OCI-LY3 (cell line): ENCODE measurements at regions not wholly inside any gene's neighbourhood (a gene's known extent, or its start where the extent isn't known, plus 50 kb on each side); places are given as distances from the start of the nearest gene placed in this dataset.
"Not testable (repeated sequence)": the region's sequence is repeated elsewhere in the genome, so short reads cannot be mapped to it uniquely, and the experiment has no call there.

ENCODE experiments used
- H2AFZ ChIP-seq: fragments of 200-600, 300-600 bp; shearing (Covaris generic); 2 replicates; pipeline ENCODE4 v1.6.0; 2014; ENCODE audit warnings: antibody characterized with exemption, low read depth, low read length
- H3K27ac ChIP-seq: fragments of 200-600, 300-600 bp; sonication (generic); 2 replicates; pipeline ENCODE4 v1.5.1; 2014; ENCODE audit warnings: mild to moderate bottlenecking, low read length, moderate library complexity, mixed read lengths
- H3K27me3 ChIP-seq: fragments of 200-600, 300-600 bp; sonication (generic); 2 replicates; pipeline ENCODE4 v1.6.1; 2014; ENCODE audit warnings: low read depth, low read length, mixed read lengths
- H3K36me3 ChIP-seq: fragments of 200-600, 300-600 bp; sonication (generic); replicated peaks from 2 replicates; pipeline ENCODE3; 2014; ENCODE audit warnings: low read depth, low read length, mixed read lengths
- H3K4me1 ChIP-seq: fragments of 300-600, 200-600 bp; sonication (generic); 2 replicates; pipeline ENCODE4 v1.6.1; 2014; ENCODE audit warnings: low read length, mixed read lengths
- H3K4me2 ChIP-seq: fragments of 200-600, 300-600 bp; sonication (generic); 2 replicates; pipeline ENCODE4 v1.6.1; 2014; ENCODE audit warnings: low read length, mixed read lengths
- H3K4me3 ChIP-seq: fragments of 300-600, 200-600 bp; sonication (generic); 2 replicates; pipeline ENCODE4 v1.5.1; 2014; ENCODE audit warnings: antibody characterized with exemption, mild to moderate bottlenecking, low read length, moderate library complexity
- H3K79me2 ChIP-seq: fragments of 300-600, 200-600 bp; shearing (Covaris generic); 2 replicates; pipeline ENCODE4 v1.6.1; 2014; ENCODE audit warnings: mild to moderate bottlenecking, low read length, mixed read lengths
- H3K9ac ChIP-seq: fragments of 300-600, 200-600 bp; shearing (Covaris generic); 2 replicates; pipeline ENCODE4 v1.6.0; 2014; ENCODE audit warnings: mild to moderate bottlenecking, low read length, moderate library complexity
- H3K9me3 ChIP-seq: fragments of 200-600, 300-600 bp; shearing (Covaris generic); 2 replicates; pipeline ENCODE4 v1.6.1; 2014; ENCODE audit warnings: low read length, mixed read lengths; ENCODE audit not compliant: insufficient read depth
- H4K20me1 ChIP-seq: fragments of 200-600, 300-600 bp; sonication (generic); 2 replicates; pipeline ENCODE4 v1.6.1; 2016; ENCODE audit warnings: low read length, mixed read lengths; ENCODE audit not compliant: insufficient read depth
- CTCF ChIP-seq: fragments of 200-600, 300-600 bp; sonication (generic); IDR thresholded peaks from 2 replicates; pipeline ENCODE4 v1.5.1; 2014; ENCODE audit warnings: antibody characterized with exemption, low read length, low read depth
- EZH2phosphoT487 ChIP-seq: fragments of 200-600 bp; shearing (Covaris generic); IDR thresholded peaks from 2 replicates; pipeline ENCODE4 v1.6.1; 2018; ENCODE audit warnings: antibody characterized with exemption, mixed run types, low read depth

DNA sequence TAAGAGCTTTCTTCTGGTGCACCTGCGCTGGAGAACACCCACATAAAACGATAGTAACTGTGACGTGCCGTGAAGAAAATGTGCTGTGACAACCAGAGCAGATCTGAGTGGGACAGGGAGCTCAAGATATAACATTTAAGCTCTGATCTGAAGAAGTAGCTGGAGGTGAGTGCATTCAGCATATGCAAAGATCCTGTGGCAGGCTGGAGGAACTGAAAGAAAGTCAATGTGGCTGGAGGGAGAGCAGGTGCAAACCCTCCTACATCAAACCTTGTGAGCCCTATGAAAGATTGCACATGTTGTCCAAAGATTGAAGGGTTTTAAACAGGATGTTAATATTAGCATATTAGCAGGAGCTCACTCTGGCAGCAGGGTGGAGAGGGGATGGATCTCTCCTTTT lies 342.9 kb downstream of the NPIPA7 start:
- H4K20me1 ChIP-seq, H3K36me3 ChIP-seq, H3K9ac ChIP-seq, H3K4me3 ChIP-seq, H3K4me1 ChIP-seq, H3K27me3 ChIP-seq, H2AFZ ChIP-seq, H3K4me2 ChIP-seq, H3K79me2 ChIP-seq, H3K27ac ChIP-seq, H3K9me3 ChIP-seq: not testable (repeated sequence)

DNA sequence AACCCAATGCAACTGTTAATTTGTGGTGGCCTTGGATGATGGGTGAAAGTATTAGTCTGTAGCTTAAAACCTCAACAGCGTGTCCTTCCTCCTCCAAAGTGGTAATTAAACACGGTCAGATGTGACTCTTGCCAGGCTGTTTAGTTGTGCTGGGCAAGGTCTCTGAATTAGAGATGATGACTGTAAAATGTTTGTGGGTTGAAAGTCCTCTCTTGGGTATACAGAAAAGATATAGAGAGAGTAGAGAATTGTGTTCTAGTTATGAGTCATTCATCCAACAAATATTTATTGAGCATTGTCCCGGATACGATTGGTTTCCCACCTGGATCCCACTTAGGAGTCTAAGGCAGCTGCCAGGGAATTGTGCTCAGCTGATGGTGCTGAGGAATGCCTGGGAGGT lies 343.7 kb downstream of the NPIPA7 start:
- H3K9me3 ChIP-seq, H3K27ac ChIP-seq, H2AFZ ChIP-seq, H3K9ac ChIP-seq, H3K36me3 ChIP-seq, H3K4me3 ChIP-seq, H4K20me1 ChIP-seq, H3K4me2 ChIP-seq, H3K79me2 ChIP-seq, H3K27me3 ChIP-seq, H3K4me1 ChIP-seq: not testable (repeated sequence)

DNA sequence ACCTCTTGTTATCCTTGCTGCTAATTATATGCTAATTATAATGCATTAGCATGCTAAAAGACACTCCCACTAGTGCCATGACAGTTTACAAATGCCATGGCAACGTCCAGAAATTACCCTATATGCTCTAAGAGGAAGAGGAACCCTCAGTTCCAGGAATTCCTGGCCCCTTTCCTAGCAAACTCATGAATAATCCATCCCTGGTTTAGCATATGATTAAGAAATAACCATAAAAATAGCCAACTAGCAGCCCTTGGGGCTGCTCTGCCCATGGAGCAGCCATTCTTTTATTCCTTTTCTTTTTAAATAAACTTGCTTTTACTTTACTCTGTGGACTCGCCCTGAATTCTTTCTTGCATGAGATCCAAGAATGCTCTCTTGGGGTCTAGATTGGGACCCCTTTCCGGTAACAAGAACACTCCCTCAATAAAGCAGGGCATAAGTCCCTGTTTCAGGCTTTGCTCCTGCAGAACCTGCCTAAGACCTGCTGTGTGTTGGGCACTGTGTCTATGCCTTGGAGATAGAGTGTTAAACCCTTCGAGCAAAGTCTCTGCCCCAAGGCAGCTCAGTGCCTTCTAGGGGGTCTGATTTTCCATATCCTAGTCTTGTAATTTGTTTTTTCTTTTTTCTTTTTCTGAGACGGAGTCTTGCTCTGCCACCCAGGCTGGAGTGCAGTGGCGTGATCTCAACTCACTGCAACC lies 345.0 kb downstream of the NPIPA7 start:
- H3K79me2 ChIP-seq, H3K4me3 ChIP-seq, H4K20me1 ChIP-seq, H3K4me2 ChIP-seq, H3K9ac ChIP-seq, H3K36me3 ChIP-seq, H2AFZ ChIP-seq, H3K9me3 ChIP-seq, H3K4me1 ChIP-seq, H3K27ac ChIP-seq, H3K27me3 ChIP-seq: not testable (repeated sequence)

- H3K4me3 ChIP-seq, H3K9ac ChIP-seq, H3K36me3 ChIP-seq, H4K20me1 ChIP-seq, H3K27me3 ChIP-seq, H3K4me2 ChIP-seq, H2AFZ ChIP-seq, H3K79me2 ChIP-seq, H3K4me1 ChIP-seq, H3K9me3 ChIP-seq, H3K27ac ChIP-seq: not testable (repeated sequence)
Observed at GRCh38 chr16:16727048-16727447, 348.1 kb downstream of the NPIPA7 start.

- not testable (repeated sequence) for H3K9me3 ChIP-seq, H3K79me2 ChIP-seq, H2AFZ ChIP-seq, H3K27ac ChIP-seq, H3K27me3 ChIP-seq, H3K4me2 ChIP-seq, H4K20me1 ChIP-seq, H3K36me3 ChIP-seq, H3K4me3 ChIP-seq, H3K9ac ChIP-seq, H3K4me1 ChIP-seq
Observed at GRCh38 chr16:16742573-16742972, 363.6 kb downstream of the NPIPA7 start.

- not testable (repeated sequence) for H3K27ac ChIP-seq, H3K27me3 ChIP-seq, H3K36me3 ChIP-seq, H3K79me2 ChIP-seq, H4K20me1 ChIP-seq, H3K4me1 ChIP-seq, H3K4me3 ChIP-seq, H2AFZ ChIP-seq, H3K4me2 ChIP-seq, H3K9ac ChIP-seq, H3K9me3 ChIP-seq
Observed at GRCh38 chr16:16754992-16755667, 376.2 kb downstream of the NPIPA7 start.

DNA sequence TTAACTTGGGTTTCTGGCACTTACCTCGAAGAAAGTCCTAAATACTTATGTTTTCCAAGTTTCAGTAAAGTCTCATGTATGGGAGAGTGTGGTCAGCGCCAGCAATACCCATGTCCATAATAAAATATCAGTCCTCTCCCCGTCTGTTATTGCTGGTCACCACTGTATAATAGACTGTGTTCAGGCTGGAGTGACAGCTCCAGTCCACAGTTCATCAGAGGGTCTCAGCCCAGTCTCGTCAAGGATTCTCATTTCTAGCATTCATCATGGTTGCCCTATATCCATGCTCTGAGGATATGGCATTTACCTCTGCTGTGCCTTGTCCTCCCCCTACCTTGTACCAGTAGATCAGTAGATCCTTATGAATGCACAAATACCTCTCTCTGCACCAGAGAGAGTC lies 384.5 kb downstream of the NPIPA7 start:
- H3K27ac ChIP-seq: no peak overlapping the region
- H4K20me1 ChIP-seq: no peaks in the 10 kb centered on the region
- H3K4me3 ChIP-seq: no peak overlapping the region
- no peak overlapping the region for H2AFZ ChIP-seq
- no peaks in the 10 kb centered on the region for H3K79me2 ChIP-seq
- TF ChIP-seq EZH2phosphoT487 (no peak), CTCF (no peak)
- H3K9ac ChIP-seq: no peak overlapping the region
- H3K4me1 ChIP-seq: no peaks in the 10 kb centered on the region
- no peaks in the 10 kb centered on the region for H3K9me3 ChIP-seq
- no peaks in the 10 kb centered on the region for H3K27me3 ChIP-seq
- no peak overlapping the region for H3K4me2 ChIP-seq
- H3K36me3 ChIP-seq: no peaks in the 10 kb centered on the region

GRCh38 chr16:16770717-16771116 lies 391.8 kb downstream of the NPIPA7 start:
- H3K4me1 ChIP-seq, H3K4me3 ChIP-seq, H3K79me2 ChIP-seq, H3K9ac ChIP-seq, H2AFZ ChIP-seq, H3K4me2 ChIP-seq, H4K20me1 ChIP-seq, H3K36me3 ChIP-seq, H3K27ac ChIP-seq, H3K27me3 ChIP-seq, H3K9me3 ChIP-seq: not testable (repeated sequence)
